Coronary artery (tissue), 2 donors: ENCODE measurements at regions not wholly inside any gene's neighbourhood (a gene's known extent, or its start where the extent isn't known, plus 50 kb on each side); places are given as distances from the start of the nearest gene placed in this dataset.

Source experiments
- DNase-seq: peaks from one replicate; pipeline ENCODE4 v3.0.0-alpha.2; 2017; ENCODE audit warnings: low spot score
- H3K27ac ChIP-seq, 2 donors: fragments of 200-600 bp; sonication (generic); one replicate each; pipeline ENCODE4 v1.5.1; 2016 to 2019
- H3K4me3 ChIP-seq: fragments of 200-600 bp; sonication (generic); 2 replicates; pipeline ENCODE4 v1.5.1; 2016; ENCODE audit warnings: mild to moderate bottlenecking, moderate library complexity
- CTCF ChIP-seq: fragments of 200-600 bp; sonication (generic); IDR thresholded peaks from one replicate; pipeline ENCODE4 v1.5.1; 2019; ENCODE audit warnings: antibody characterized with exemption

GRCh38 chr13:68628994-68629393 lies 1398.9 kb upstream of the PCDH9 start:
- no peak for DNase-seq
- no peak for TF ChIP-seq CTCF
- Histone ChIP-seq H3K27ac (no peak overlapping the region), H3K4me3 (no peak overlapping the region)

GRCh38 chr13:68627379-68627778 lies 1397.2 kb upstream of the PCDH9 start:
- TF ChIP-seq CTCF, result no peak
- no peak for DNase-seq
- Histone ChIP-seq H3K4me3 (no peak overlapping the region), H3K27ac (no peak overlapping the region)

- TF ChIP-seq CTCF, result no peak
- Histone ChIP-seq H3K27ac (no peak overlapping the region), H3K4me3 (no peak overlapping the region)
- DNase-seq, result no peak
Observed at GRCh38 chr13:68616600-68617222, 1386.6 kb upstream of the PCDH9 start.

GRCh38 chr13:68609661-68610060 lies 1379.5 kb upstream of the PCDH9 start:
- TF ChIP-seq CTCF, result no peak
- H3K27ac ChIP-seq, result no peak overlapping the region
- DNase-seq, result no peak
- no peak overlapping the region for H3K4me3 ChIP-seq

- no peak for TF ChIP-seq CTCF
- Histone ChIP-seq H3K27ac (no peak overlapping the region), H3K4me3 (no peak overlapping the region)
- DNase-seq, result no peak
Observed at GRCh38 chr13:68608147-68608546, 1378.0 kb upstream of the PCDH9 start.

GRCh38 chr13:68597641-68598040 lies 1367.5 kb upstream of the PCDH9 start:
- TF ChIP-seq CTCF, result no peak
- no peak for DNase-seq
- H3K27ac ChIP-seq, result no peak overlapping the region
- no peak overlapping the region for H3K4me3 ChIP-seq

- DNase-seq, result no peak
- no peak for TF ChIP-seq CTCF
- Histone ChIP-seq H3K4me3 (no peak overlapping the region), H3K27ac (no peak overlapping the region)
Observed at GRCh38 chr13:68588623-68589022, 1358.5 kb upstream of the PCDH9 start.
